ENCODE measurements at regions not wholly inside any gene's neighbourhood (a gene's known extent, or its start where the extent isn't known, plus 50 kb on each side); places are given as distances from the start of the nearest gene placed in this dataset.
"Not testable (repeated sequence)": the region's sequence is repeated elsewhere in the genome, so short reads cannot be mapped to it uniquely, and the experiment has no call there.

- no peak for DNase-seq (ENCODE audit: low read depth)
These were observed 595.8 kb downstream of the TRIML1 start for GRCh38 chr4:188735082-188735481.

DNA sequence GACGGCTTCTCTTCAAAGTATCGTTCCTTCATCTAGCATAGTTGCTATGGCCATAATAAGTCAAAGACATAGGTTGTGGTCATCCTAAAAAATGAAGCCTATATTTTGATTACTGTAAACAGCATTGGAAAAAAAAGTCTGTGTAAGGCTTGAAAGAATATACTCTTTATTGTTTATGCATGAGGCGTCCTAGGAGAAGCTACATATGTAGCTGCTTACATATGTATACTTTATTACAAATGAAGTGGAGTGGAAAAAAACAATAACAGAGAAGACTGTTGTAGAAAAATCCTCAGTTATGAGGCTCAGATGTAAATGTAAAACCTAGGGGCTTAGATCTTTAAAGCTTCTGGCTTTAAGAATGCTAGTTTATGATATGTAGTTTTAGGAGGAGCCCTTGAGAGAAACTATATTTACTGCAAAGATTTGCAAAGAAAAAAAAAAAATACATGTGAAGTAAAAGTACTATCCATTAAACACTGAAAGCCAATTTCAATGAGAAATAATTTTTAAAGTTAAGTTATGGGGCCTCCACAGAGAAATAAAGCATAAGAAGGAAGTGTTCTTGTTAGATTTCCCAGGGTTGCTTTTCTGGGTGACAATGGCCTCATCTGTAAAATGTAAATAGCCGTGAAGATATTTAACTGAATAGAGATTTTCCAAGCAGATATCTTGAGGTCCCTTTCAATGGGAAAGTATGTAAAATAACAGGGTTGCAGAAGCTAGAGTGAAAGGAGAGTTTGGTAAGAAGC is 598.2 kb downstream of the TRIML1 start:
- no peak for DNase-seq (ENCODE audit: low read depth)

GRCh38 chr4:188738290-188738689 is 599.0 kb downstream of the TRIML1 start:
- not testable (repeated sequence) for DNase-seq (ENCODE audit: low read depth)

DNA sequence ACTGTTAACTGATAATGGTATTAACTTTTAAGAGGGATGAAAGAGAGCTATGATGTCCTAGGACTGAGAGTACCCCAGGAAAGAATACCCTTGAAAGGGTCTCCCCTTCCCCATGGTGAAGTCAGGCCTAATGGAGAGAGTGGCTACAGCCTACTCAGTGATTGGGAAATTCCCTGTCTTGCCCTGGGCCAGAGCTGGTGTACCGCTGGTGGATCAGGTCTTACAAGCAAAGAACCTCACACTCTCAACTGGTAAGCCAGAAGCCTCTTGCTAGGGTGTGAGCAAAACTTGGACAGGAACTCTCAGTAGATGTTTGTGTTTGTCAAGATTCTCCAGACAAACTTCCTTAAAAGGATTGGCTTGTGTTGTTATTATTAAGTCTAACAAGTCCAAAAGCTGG is 600.9 kb downstream of the TRIML1 start:
- DNase-seq (ENCODE audit: low read depth): not testable (repeated sequence)

DNA sequence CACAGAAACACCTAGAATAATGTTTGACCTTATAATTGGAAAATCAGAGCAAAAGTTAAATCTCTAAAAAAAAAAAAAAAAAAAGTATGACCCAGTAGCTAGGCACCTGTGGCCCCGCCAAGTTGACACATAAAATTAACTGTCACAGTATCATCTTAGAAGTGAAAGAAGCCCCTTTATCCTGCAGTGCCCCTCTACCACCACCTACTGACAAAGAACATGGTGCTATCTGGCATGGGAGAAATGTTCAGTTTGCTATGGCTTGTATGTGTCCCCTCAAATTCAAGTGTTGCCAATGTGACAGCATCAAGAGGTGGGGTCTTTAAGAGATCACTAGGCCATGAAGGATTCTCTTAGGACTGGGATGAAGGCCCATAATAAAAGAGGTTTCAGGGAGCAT is 601.5 kb downstream of the TRIML1 start:
- not testable (repeated sequence) for DNase-seq (ENCODE audit: low read depth)

- no peak for DNase-seq (ENCODE audit: low read depth)
These were observed 615.2 kb downstream of the TRIML1 start for GRCh38 chr4:188754372-188755002.

GRCh38 chr4:188767496-188767895 is 628.3 kb downstream of the TRIML1 start:
- DNase-seq (ENCODE audit: low read depth): no peak

- DNase-seq (ENCODE audit: low read depth): no peak
These were observed 639.7 kb downstream of the TRIML1 start for GRCh38 chr4:188778905-188779304.

DNA sequence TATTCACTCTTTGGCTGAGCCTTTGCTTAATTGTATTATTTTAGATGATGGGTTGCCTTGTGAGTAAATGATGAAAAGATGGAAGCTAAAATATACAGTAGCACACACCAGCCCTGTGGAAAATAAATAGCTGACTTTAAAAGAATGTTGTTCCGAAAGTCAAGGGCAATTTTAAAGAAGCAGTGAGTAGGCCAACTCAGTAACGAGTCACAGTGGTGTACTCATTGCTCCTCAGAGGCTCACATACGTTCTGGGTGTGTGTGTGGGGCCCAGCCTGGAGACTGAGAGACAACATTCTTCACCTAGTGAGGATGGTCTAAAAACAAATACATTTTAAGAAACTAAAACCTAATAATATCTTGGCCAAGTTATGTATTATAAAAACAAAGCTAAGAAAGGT is 640.3 kb downstream of the TRIML1 start:
- DNase-seq (ENCODE audit: low read depth): no peak

- no peak for DNase-seq (ENCODE audit: low read depth)
These were observed 640.8 kb downstream of the TRIML1 start for GRCh38 chr4:188780028-188780427.

- DNase-seq (ENCODE audit: low read depth): no peak
These were observed 641.4 kb downstream of the TRIML1 start for GRCh38 chr4:188780686-188781085.

GRCh38 chr4:188781655-188782054 is 642.4 kb downstream of the TRIML1 start:
- no peak for DNase-seq (ENCODE audit: low read depth)

DNA sequence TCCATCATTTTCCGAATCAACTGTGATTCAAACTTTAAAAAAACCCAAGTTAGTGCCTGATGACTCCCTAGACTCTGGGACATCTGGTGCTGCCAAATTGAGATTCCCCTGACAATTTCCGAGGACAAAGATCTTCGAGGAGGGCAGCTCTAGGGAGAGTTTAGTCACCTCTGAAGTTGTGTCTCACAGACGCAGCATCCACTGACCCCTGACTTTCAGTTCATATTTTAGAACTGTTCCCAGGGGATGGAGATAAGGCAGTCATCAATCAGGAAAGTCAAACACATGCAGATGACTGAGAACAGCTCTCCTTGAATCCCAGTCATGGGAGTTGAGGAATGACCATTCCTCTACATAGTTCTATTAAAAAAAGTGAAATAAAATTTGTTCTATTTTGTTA is 643.9 kb downstream of the TRIML1 start:
- no peak for DNase-seq (ENCODE audit: low read depth)

DNA sequence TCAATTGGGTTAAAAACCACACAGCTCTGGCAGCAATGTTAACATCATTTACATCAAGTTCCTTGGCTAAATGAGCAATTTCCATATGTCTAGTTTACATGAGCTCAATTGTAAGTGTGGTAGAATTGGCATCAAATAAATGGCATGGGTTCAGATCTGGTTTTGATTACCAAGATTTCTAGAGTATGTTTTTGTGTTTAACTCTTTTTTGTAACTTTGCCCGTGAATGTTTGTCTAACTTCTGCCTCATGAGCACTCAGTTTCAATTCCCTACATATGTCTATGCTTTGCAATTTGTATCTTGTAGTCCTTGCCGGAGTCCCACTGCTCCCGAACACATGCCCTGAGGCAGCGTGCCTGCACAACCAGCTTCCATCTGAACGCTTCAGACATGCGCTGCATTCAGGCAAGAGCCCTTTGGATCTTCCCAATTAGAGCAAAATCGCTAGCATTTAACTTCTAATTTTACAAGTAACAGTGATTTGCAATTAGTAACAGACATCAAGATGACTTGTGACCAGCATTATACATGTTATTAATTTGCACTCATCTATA is 644.4 kb downstream of the TRIML1 start:
- DNase-seq (ENCODE audit: low read depth): no peak

DNA sequence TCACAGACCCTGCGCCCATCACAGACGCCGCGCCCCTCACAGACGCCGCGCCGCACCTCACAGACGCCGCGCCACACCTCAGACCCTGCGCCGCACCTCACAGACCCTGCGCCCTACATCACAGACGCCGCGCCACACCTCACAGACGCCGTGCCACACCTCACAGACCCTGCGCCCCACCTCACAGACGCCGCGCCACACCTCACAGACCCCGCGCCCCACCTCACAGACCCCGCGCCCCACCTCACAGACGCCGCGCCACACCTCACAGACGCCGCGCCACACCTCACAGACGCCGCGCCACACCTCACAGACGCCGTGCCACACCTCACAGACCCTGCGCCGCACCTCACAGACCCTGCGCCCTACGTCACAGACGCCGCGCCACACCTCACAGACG is 657.4 kb downstream of the TRIML1 start:
- DNase-seq (ENCODE audit: low read depth): not testable (repeated sequence)

- DNase-seq (ENCODE audit: low read depth): not testable (repeated sequence)
These were observed 657.8 kb downstream of the TRIML1 start for GRCh38 chr4:188797011-188797410.

DNA sequence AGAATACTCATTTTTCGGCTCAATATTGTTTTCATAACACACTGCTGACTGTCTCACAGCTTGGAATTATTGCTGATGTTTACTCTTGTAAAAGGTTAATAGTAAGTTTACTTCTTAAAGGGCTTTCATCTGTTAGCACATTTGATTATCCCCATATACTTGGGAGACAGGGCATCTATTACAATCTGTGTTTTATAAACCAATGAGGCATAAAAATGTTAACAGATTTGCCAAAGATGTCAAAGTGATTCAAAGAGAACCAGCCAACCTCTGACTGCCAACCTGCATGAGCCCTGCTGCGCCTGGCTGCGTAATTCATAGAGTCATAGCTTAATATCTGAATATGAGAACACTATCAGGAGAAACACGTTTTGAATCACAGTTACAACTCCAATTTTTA is 665.6 kb downstream of the TRIML1 start:
- DNase-seq (ENCODE audit: low read depth): no peak

DNA sequence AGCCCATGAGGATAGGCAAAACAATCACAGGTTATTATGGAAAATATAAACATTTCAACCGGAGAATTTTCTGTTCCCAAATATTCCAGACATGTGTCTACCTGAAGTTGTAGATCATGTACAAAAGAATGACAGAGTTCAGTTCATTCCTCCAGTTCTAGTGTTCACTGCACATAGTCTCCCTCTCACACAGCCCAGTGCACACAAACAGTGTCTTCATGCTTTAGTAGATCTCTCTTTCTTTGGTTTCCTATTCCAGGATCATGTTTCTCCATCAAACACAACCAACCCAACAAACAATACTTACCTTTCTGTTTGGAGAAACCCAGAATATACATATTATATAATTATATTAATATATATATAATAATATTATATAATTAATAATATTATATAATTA is 671.9 kb downstream of the TRIML1 start:
- DNase-seq (ENCODE audit: low read depth): no peak

- no peak for DNase-seq (ENCODE audit: low read depth)
These were observed 673.4 kb downstream of the TRIML1 start for GRCh38 chr4:188812644-188813043.

GRCh38 chr4:188818300-188818699 is 679.1 kb downstream of the TRIML1 start:
- no peak for DNase-seq (ENCODE audit: low read depth)

DNA sequence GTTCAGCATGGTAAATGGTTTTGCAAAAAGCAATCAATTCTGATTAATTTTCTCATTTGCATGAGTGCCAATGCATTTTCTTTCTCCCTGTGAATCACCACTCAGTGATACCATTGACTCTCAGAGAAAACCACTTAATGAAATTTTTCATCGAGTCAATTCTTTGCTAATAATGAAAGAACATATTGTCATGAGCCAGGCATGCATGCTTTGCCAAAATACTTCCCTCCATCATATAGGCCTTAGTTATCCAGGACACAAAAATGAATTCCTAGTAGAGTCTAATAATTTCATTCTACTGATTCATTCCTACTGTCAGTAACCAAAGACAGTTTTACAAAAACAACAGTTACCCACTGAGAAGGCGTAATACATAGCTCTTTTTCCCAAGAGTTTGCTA is 680.0 kb downstream of the TRIML1 start:
- no peak for DNase-seq (ENCODE audit: low read depth)

GRCh38 chr4:188821500-188821899 is 682.3 kb downstream of the TRIML1 start:
- DNase-seq (ENCODE audit: low read depth): no peak

DNA sequence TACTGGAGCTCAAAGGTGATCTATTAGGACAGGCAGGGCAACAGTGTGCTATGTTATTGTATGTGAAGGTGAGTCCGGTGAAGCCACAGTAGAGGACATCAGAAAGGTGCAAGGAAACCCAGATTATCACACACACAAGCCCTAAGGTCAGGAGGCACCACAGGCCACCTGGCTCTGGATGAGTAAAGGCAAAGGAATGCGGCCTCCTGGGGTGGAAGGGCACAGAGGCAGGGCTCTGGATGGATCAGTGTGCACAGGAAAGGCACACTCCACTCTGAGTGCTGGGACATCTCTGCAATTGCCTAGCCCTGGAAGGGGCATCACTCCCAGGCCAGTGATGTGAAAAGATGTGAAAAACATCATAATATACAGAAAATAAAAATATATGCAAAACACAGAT is 683.5 kb downstream of the TRIML1 start:
- DNase-seq (ENCODE audit: low read depth): no peak
